ENCODE measurements at regions not wholly inside any gene's neighbourhood (a gene's known extent, or its start where the extent isn't known, plus 50 kb on each side); places are given as distances from the start of the nearest gene placed in this dataset.
"Not testable (repeated sequence)": the region's sequence is repeated elsewhere in the genome, so short reads cannot be mapped to it uniquely, and the experiment has no call there.

DNA sequence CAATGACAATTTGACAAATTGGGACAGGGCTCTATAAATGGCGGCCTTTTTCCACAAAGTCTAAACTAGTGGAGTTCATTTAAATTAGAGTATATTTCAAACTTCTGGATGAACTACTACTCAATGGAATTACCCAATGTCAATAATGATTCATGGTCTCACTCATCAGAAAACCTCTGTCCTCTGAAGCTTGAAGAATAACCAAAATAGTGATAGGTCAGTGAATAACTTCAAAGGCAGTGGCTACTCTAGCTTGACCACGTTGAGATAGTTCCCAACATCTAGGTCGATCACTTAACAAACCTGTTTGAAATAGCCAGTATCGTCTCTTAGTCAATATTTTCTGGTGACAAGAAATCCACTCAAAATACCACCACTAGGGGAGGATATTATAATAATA is 197.6 kb downstream of the HDGFL1 start:
- no peaks in the 10 kb centered on the region for H3K79me2 ChIP-seq (ENCODE audit: insufficient read depth, low read length)
- H2AFZ ChIP-seq (ENCODE audit: low read length): no peak overlapping the region
- H3K27ac ChIP-seq (ENCODE audit: low read depth, low read length): no peak overlapping the region
- H3K9me3 ChIP-seq (ENCODE audit: low read depth, low read length): no peaks in the 10 kb centered on the region
- no peaks in the 10 kb centered on the region for H4K20me1 ChIP-seq (ENCODE audit: insufficient read depth, low read length)
- H3K4me2 ChIP-seq (ENCODE audit: insufficient read depth, low read length): no peak overlapping the region
- H3K27me3 ChIP-seq (ENCODE audit: insufficient read depth, low read length): no peaks in the 10 kb centered on the region
- no peak overlapping the region for H3K4me3 ChIP-seq (ENCODE audit: insufficient read depth, low read length)
- H3K36me3 ChIP-seq (ENCODE audit: insufficient read depth, low read length): no peaks in the 10 kb centered on the region
- TF ChIP-seq, protein P1, sequence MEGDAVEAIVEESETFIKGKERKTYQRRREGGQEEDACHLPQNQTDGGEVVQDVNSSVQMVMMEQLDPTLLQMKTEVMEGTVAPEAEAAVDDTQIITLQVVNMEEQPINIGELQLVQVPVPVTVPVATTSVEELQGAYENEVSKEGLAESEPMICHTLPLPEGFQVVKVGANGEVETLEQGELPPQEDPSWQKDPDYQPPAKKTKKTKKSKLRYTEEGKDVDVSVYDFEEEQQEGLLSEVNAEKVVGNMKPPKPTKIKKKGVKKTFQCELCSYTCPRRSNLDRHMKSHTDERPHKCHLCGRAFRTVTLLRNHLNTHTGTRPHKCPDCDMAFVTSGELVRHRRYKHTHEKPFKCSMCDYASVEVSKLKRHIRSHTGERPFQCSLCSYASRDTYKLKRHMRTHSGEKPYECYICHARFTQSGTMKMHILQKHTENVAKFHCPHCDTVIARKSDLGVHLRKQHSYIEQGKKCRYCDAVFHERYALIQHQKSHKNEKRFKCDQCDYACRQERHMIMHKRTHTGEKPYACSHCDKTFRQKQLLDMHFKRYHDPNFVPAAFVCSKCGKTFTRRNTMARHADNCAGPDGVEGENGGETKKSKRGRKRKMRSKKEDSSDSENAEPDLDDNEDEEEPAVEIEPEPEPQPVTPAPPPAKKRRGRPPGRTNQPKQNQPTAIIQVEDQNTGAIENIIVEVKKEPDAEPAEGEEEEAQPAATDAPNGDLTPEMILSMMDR (IDR thresholded peaks at IDR 0.05; ENCODE audit: extremely low read depth, low read depth, low read length): no peak
- no peak for DNase-seq (ENCODE audit: insufficient read length, low spot score, missing footprints)
- H3K4me1 ChIP-seq (ENCODE audit: insufficient read depth, low read length): no peaks in the 10 kb centered on the region

DNA sequence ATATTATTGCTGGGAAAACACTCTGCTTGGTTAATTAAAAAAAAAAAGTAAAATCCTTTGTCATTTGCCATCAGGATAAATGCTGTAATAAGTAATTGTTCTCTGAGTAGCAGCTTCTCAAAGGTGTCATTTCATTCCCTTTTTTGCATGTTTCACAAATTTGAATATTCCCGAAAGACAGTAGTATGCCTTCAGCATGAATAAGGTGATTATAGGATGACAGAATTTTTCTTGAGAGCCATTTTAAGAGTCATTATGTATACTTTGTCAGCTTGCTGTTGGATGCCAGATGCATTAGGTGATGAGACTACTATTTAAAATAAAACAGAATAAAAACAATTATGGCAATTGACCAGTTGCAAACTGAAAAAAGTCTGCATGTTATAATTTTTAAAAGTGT is 200.7 kb downstream of the HDGFL1 start:
- Histone ChIP-seq H4K20me1 (ENCODE audit: insufficient read depth, low read length) (no peaks in the 10 kb centered on the region), H3K79me2 (ENCODE audit: insufficient read depth, low read length) (no peaks in the 10 kb centered on the region), H3K4me3 (ENCODE audit: insufficient read depth, low read length) (no peak overlapping the region), H3K9me3 (ENCODE audit: low read depth, low read length) (no peaks in the 10 kb centered on the region), H3K27me3 (ENCODE audit: insufficient read depth, low read length) (no peaks in the 10 kb centered on the region), H2AFZ (ENCODE audit: low read length) (no peak overlapping the region), H3K36me3 (ENCODE audit: insufficient read depth, low read length) (no peaks in the 10 kb centered on the region), H3K27ac (ENCODE audit: low read depth, low read length) (no peak overlapping the region), H3K4me1 (ENCODE audit: insufficient read depth, low read length) (no peaks in the 10 kb centered on the region), H3K4me2 (ENCODE audit: insufficient read depth, low read length) (no peak overlapping the region)
- DNase-seq (ENCODE audit: insufficient read length, low spot score, missing footprints): no peak
- TF ChIP-seq, protein P1 (IDR thresholded peaks at IDR 0.05; ENCODE audit: extremely low read depth, low read depth, low read length): no peak

DNA sequence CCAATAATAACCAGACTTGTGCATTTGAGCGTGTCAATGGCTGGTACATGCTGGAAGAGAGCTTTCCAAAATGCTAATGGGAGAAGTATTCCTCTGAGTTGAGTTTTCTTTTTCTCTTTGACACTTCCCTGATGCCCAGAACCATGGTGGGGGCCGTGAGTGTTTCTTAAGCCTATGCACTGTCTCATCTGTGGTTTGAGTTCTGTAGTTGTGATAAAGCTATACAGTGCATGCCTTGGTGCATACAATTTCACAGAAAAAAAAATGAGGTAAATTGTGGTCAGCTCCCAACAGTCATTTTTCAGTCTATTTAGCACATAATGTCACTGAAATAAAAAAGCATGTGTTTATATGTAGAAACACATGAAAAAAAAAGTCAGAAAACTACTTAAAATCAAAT is 204.8 kb downstream of the HDGFL1 start:
- Histone ChIP-seq H3K36me3 (ENCODE audit: insufficient read depth, low read length) (no peaks in the 10 kb centered on the region), H3K9me3 (ENCODE audit: low read depth, low read length) (no peaks in the 10 kb centered on the region), H3K27ac (ENCODE audit: low read depth, low read length) (no peak overlapping the region), H4K20me1 (ENCODE audit: insufficient read depth, low read length) (no peaks in the 10 kb centered on the region), H3K4me2 (ENCODE audit: insufficient read depth, low read length) (no peak overlapping the region), H3K79me2 (ENCODE audit: insufficient read depth, low read length) (no peaks in the 10 kb centered on the region), H2AFZ (ENCODE audit: low read length) (no peak overlapping the region), H3K4me3 (ENCODE audit: insufficient read depth, low read length) (no peak overlapping the region), H3K4me1 (ENCODE audit: insufficient read depth, low read length) (no peaks in the 10 kb centered on the region), H3K27me3 (ENCODE audit: insufficient read depth, low read length) (no peaks in the 10 kb centered on the region)
- DNase-seq (ENCODE audit: insufficient read length, low spot score, missing footprints): no peak
- TF ChIP-seq, protein P1 (IDR thresholded peaks at IDR 0.05; ENCODE audit: extremely low read depth, low read depth, low read length): no peak

DNA sequence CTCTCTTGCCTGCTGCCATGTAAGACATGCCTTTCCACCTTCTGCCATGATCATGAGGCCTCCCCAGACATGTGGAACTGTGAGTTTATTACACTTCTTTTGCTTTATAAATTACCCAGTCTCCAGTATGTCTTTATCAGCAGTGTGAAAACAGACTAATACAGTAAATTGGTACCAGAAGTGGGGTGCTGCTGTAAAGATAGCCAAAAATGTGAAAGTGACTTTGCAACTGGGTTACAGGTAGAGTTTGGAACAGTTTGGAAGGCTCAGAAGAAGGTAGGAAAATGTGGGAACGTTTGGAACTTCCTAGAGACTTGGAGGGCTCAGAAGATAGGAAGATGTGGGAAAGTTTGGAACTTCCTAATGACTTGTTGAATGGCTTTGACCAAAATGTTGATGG is 209.1 kb downstream of the HDGFL1 start:
- H3K36me3 ChIP-seq (ENCODE audit: insufficient read depth, low read length); H3K4me2 ChIP-seq (ENCODE audit: insufficient read depth, low read length); H3K79me2 ChIP-seq (ENCODE audit: insufficient read depth, low read length): not testable (repeated sequence)

DNA sequence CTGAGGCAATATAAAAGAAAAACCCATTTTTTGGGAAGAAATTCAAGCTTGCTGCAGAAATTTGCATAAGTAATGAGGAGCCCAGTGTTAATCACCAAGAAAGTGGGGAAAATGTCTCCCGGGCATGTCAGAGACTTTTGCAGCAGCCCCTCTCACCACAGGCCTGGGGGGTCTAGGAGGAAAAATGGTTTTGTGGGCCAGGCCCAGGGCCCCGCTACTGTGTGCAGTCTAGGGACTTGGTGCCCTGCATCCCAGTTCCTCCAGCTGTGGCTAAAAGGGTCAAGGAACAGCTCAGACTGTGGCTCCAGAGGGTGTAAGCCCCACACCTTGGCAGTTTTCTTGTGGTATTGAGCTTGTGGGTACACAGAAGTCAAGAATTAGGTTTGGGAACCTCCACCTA is 209.7 kb downstream of the HDGFL1 start:
- Histone ChIP-seq H3K4me3 (ENCODE audit: insufficient read depth, low read length) (no peak overlapping the region), H3K4me1 (ENCODE audit: insufficient read depth, low read length) (no peaks in the 10 kb centered on the region), H3K79me2 (ENCODE audit: insufficient read depth, low read length) (no peaks in the 10 kb centered on the region), H2AFZ (ENCODE audit: low read length) (no peak overlapping the region), H4K20me1 (ENCODE audit: insufficient read depth, low read length) (no peaks in the 10 kb centered on the region), H3K27ac (ENCODE audit: low read depth, low read length) (no peak overlapping the region), H3K4me2 (ENCODE audit: insufficient read depth, low read length) (no peak overlapping the region), H3K36me3 (ENCODE audit: insufficient read depth, low read length) (no peaks in the 10 kb centered on the region), H3K27me3 (ENCODE audit: insufficient read depth, low read length) (no peaks in the 10 kb centered on the region), H3K9me3 (ENCODE audit: low read depth, low read length) (no peaks in the 10 kb centered on the region)
- TF ChIP-seq, protein P1 (IDR thresholded peaks at IDR 0.05; ENCODE audit: extremely low read depth, low read depth, low read length): no peak
- no peak for DNase-seq (ENCODE audit: insufficient read length, low spot score, missing footprints)

More for the DNA sequence above, 209.1 kb downstream of the HDGFL1 start:
- not testable (repeated sequence) for H3K4me1 ChIP-seq (ENCODE audit: insufficient read depth, low read length); H3K9me3 ChIP-seq (ENCODE audit: low read depth, low read length); H3K27me3 ChIP-seq (ENCODE audit: insufficient read depth, low read length); H4K20me1 ChIP-seq (ENCODE audit: insufficient read depth, low read length); H3K4me3 ChIP-seq (ENCODE audit: insufficient read depth, low read length); H2AFZ ChIP-seq (ENCODE audit: low read length); DNase-seq (ENCODE audit: insufficient read length, low spot score, missing footprints); H3K27ac ChIP-seq (ENCODE audit: low read depth, low read length)

Data from osteoblast (primary cell).